GM18505 (cell line): ENCODE measurements at regions not wholly inside any gene's neighbourhood (a gene's known extent, or its start where the extent isn't known, plus 50 kb on each side); places are given as distances from the start of the nearest gene placed in this dataset.

Experiments used
- ATAC-seq: cut with Tn5 transposase; IDR thresholded peaks from one replicate; pipeline ENCODE4 v1.9.1; 2021; ENCODE audit not compliant: unreplicated experiment
- POLR2A ChIP-seq: IDR thresholded peaks from 4 replicates; pipeline ENCODE4 v1.6.1; 2011; ENCODE audit warnings: borderline replicate concordance; ENCODE audit not compliant: insufficient read depth, insufficient read length; ENCODE audit errors: extremely low read depth

GRCh38 chr2:14255135-14255820 lies 377.2 kb upstream of the LRATD1 start:
- TF ChIP-seq POLR2A, result no peak
- no peak for ATAC-seq

- no peak for TF ChIP-seq POLR2A
- ATAC-seq, result no peak
Measured at GRCh38 chr2:14256890-14257289, 375.6 kb upstream of the LRATD1 start.

DNA sequence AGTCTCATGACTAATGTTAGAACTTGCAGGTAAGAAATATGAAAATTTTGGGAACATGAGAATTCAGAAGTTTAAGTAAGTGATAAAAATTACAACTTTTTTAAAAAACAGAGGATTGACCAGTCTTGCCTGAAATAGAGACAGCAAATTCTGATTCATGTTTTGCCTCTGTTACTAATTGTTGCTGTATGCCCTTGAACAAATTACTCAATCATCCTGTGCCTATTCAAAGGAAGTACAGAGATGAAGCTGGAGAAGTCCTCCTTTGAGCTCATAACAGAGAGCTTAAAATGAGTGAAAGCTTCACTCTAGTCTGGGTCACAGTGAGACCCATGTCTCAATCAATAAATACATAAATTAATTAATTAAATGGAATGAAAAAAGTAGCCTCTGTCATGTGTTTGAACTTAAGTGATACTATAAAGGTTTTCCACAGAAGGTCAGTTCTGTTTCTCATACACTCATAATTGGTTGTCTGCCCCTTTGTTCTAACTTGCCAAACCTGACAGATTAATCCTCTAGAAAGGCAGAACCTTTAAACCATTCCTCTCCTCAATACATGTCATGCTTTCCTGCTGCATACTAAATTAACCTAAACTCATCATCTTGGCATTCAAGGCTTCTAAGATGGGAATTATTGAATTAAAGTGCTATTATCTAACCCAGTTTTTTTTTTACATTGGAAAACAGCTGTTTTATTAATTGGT lies 374.6 kb upstream of the LRATD1 start:
- no peak for TF ChIP-seq POLR2A
- ATAC-seq, result no peak

GRCh38 chr2:14261771-14262170 lies 370.7 kb upstream of the LRATD1 start:
- TF ChIP-seq POLR2A, result no peak
- no peak for ATAC-seq

GRCh38 chr2:14263053-14263452 lies 369.5 kb upstream of the LRATD1 start:
- no peak for ATAC-seq
- no peak for TF ChIP-seq POLR2A

GRCh38 chr2:14270036-14270582 lies 362.4 kb upstream of the LRATD1 start:
- ATAC-seq, result no peak
- TF ChIP-seq POLR2A, result no peak

DNA sequence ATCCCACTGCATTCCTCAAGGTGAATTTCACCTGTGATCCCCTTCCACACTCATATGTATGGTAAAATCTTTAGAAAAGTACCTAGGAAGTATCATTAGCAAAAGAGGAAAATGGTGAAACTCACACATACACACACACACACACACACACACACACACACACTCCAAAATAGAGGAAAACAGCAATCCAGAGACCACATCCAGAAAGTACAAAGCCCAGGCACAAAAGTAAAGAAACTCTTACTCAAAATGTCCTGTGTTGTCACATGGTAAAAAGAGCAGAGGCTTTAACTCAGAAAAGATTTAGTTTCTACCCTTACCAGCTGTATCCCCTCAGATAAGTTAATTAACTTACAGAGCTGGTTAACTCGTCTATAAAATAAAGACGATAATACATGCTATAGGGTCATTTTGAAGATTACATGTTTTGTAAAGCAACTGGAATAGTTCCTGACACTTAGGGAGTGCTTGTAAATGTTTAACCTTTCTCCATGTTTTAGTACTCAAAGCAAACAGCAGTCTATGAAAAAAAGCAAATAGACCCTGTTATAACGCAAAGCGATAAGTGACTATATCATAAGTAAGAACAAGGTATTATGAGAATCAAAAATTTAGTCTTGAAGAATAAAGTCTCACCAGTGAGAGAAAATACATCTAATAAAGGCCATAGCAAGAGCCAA lies 360.0 kb upstream of the LRATD1 start:
- TF ChIP-seq POLR2A, result no peak
- no peak for ATAC-seq

DNA sequence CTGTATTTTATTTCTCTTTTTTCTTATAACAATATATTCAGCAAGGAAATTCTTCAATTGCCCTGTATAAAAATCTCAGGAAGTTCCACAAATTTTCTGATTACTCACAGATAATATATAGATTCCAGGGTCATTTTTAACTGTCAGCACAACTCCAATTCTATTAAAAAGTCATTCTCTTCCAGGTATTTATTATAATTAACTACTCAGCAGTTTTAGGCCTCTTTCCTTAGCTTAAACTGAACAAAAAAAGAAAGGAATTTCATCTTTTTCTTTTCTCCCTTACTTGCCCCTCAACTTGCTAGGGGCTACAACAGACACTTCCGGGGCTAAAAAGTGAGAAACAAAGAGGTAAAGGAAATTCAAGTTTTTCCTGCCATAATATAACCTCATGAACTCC lies 358.9 kb upstream of the LRATD1 start:
- no peak for ATAC-seq
- TF ChIP-seq POLR2A, result no peak

DNA sequence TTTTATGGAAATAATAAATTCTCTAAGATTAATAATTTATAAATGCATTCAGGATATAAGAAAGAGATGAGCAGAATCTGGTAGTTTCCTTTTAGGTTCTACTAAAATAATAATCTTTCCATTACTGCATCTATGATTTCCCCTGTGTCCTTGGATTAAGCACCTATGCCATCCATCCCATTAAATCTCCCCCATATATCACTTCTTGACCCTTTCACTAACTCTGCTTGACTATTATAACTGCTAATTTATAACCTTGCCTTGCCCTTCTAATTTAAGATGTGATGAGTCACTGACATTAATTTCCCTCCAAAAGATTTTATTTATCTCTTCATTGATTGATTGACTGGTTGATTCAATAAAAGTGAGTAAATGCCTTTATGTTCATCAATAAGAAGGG lies 348.3 kb upstream of the LRATD1 start:
- no peak for ATAC-seq
- no peak for TF ChIP-seq POLR2A

DNA sequence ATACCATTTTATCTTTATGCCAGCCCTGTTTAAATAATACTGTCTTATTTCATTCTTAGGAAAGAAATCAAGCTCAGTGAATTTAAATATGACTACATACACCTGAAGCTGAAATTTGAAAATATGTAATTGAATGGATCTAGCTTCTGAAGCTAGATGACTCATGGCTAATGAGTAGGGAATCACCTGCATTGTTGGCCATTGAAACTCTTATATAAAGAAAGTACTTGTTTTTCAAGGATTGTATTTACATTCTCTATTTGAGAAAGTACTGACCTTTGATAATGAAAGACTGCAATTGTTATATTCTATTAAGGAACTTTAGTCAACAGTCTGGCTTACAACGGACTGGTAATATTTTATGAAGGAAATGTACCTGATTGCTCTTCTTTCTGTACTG lies 346.7 kb upstream of the LRATD1 start:
- no peak for ATAC-seq
- TF ChIP-seq POLR2A, result no peak

DNA sequence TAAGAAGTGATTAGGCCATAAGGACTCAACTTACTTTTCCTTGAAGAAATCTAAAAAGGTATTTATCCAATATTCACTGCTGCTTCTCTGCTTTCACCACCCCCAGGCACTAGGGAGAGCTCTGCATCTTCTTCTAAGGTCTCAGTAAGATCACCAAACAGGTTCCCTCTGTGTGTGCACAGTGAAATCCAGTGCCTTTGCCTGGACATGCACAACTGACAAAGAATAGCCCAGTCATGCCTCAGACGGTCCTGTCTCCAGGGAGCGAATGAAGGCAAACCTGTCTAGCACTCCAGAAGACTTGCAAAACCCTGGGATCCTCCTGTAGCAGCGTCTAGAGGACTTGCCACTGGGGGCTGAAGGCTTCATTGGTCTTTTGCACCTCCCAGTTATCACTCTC lies 344.5 kb upstream of the LRATD1 start:
- no peak for TF ChIP-seq POLR2A
- no peak for ATAC-seq

- no peak for TF ChIP-seq POLR2A
- no peak for ATAC-seq
Measured at GRCh38 chr2:14292964-14293363, 339.6 kb upstream of the LRATD1 start.

DNA sequence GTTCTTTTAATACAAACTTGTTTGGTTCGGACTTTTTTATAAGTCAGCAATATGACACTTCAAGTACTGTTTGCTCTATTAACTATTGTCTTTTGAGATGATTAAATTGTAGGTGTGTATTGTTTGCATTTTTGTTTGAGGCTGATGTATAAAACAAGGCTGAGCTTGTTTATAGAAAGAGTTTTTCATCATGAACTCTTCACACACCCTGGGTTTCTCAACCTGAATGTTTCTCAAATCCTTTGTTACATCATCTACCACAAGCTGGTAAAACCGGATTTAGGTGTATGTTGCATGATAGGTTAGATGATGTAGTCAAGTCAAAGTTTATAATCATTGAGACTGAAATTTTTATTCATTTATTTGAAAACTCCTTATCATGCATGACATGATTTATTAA lies 335.2 kb upstream of the LRATD1 start:
- no peak for TF ChIP-seq POLR2A

DNA sequence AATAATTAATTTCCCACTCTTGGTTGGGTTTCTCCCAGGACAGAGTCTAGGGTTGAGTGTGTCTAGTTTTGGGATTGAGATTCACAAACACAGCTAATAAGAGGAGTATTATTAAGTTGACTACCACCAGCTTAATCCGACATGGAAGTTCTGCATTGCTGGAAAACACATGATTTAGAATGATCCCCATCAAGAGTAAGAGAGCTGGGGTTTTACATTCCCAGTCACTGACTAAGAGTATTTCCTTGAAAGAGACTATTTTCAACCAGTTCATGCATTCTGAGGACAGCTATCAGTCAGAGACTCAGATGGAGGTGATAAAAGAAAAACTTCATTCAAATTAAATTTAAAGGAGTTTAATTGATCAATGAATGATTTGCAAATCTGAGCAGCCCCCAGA lies 334.6 kb upstream of the LRATD1 start:
- no peak for TF ChIP-seq POLR2A
- ATAC-seq, result no peak

More for the DNA sequence above, 335.2 kb upstream of the LRATD1 start:
- ATAC-seq, result no peak
